HFFc6 (cell line): ENCODE measurements at regions not wholly inside any gene's neighbourhood (a gene's known extent, or its start where the extent isn't known, plus 50 kb on each side); places are given as distances from the start of the nearest gene placed in this dataset.

Experiments
- DNase-seq: peaks from one replicate; pipeline ENCODE4 v3.0.0-alpha.2; 2018
- H3K27ac Mint-ChIP-seq: 2 replicates; pipeline ENCODE4 v1.8.0; 2020; ENCODE audit warnings: mild to moderate bottlenecking, mixed read lengths
- H3K27me3 Mint-ChIP-seq: 2 replicates; pipeline ENCODE4 v1.8.0; 2021; ENCODE audit warnings: mild to moderate bottlenecking, moderate library complexity, mixed read lengths; ENCODE audit not compliant: insufficient read depth
- H3K36me3 Mint-ChIP-seq: 2 replicates; pipeline ENCODE4 v1.8.0; 2021; ENCODE audit warnings: low read depth, mixed read lengths
- H3K4me1 Mint-ChIP-seq: 2 replicates; pipeline ENCODE4 v1.8.0; 2020; ENCODE audit warnings: low read depth, mixed read lengths
- H3K4me3 Mint-ChIP-seq: 2 replicates; pipeline ENCODE4 v1.8.0; 2020; ENCODE audit warnings: mild to moderate bottlenecking, moderate library complexity, mixed read lengths
- H3K9me3 Mint-ChIP-seq: 2 replicates; pipeline ENCODE4 v1.8.0; 2020; ENCODE audit warnings: mild to moderate bottlenecking, mixed read lengths
- CTCF ChIP-seq: fragments of 200-600 bp; sonication (generic); IDR thresholded peaks from 2 replicates; pipeline ENCODE4 v1.5.0; 2021; ENCODE audit warnings: antibody characterized with exemption, mild to moderate bottlenecking

- no peak for TF ChIP-seq CTCF
- Mint-ChIP-seq H3K27ac (no peak overlapping the region), H3K9me3 (no peaks in the 10 kb centered on the region), H3K27me3 (peaks cover 5% of the 10 kb centered on the region; the same call in 1 of the 2 replicates), H3K4me1 (no peaks in the 10 kb centered on the region), H3K4me3 (no peak overlapping the region), H3K36me3 (no peaks in the 10 kb centered on the region)
- no peak for DNase-seq
Observed at GRCh38 chr7:115831371-115831770, 199.2 kb downstream of the TFEC start.

GRCh38 chr7:115827305-115828045 lies 203.1 kb downstream of the TFEC start:
- no peak for DNase-seq
- H3K9me3 Mint-ChIP-seq = no peaks in the 10 kb centered on the region
- no peak for TF ChIP-seq CTCF
- no peak overlapping the region for H3K27ac Mint-ChIP-seq
- H3K4me3 Mint-ChIP-seq = no peak overlapping the region
- no peaks in the 10 kb centered on the region for H3K36me3 Mint-ChIP-seq
- peaks cover 7% of the 10 kb centered on the region; the same call in 1 of the 2 replicates for H3K4me1 Mint-ChIP-seq
- no peaks in the 10 kb centered on the region; the same call in 1 of the 2 replicates for H3K27me3 Mint-ChIP-seq

- DNase-seq = no peak
- H3K9me3 Mint-ChIP-seq = no peaks in the 10 kb centered on the region
- no peaks in the 10 kb centered on the region for H3K36me3 Mint-ChIP-seq
- H3K4me3 Mint-ChIP-seq = no peak overlapping the region
- no peaks in the 10 kb centered on the region; the same call in 1 of the 2 replicates for H3K27me3 Mint-ChIP-seq
- no peak overlapping the region for H3K27ac Mint-ChIP-seq
- no peak for TF ChIP-seq CTCF
- H3K4me1 Mint-ChIP-seq = peaks cover 7% of the 10 kb centered on the region; the same call in 1 of the 2 replicates
Observed at GRCh38 chr7:115825456-115826115, 205.0 kb downstream of the TFEC start.

GRCh38 chr7:115822801-115823200 lies 207.8 kb downstream of the TFEC start:
- H3K4me3 Mint-ChIP-seq = no peak overlapping the region
- DNase-seq = no peak
- H3K9me3 Mint-ChIP-seq = no peaks in the 10 kb centered on the region
- no peaks in the 10 kb centered on the region for H3K27me3 Mint-ChIP-seq
- TF ChIP-seq CTCF = no peak
- peaks cover 7% of the 10 kb centered on the region; the same call in 1 of the 2 replicates for H3K4me1 Mint-ChIP-seq
- no peaks in the 10 kb centered on the region for H3K36me3 Mint-ChIP-seq
- no peak overlapping the region for H3K27ac Mint-ChIP-seq

GRCh38 chr7:115822380-115822779 lies 208.2 kb downstream of the TFEC start:
- no peaks in the 10 kb centered on the region for H3K36me3 Mint-ChIP-seq
- no peaks in the 10 kb centered on the region for H3K27me3 Mint-ChIP-seq
- no peak overlapping the region for H3K27ac Mint-ChIP-seq
- peaks cover 7% of the 10 kb centered on the region; the same call in 1 of the 2 replicates for H3K4me1 Mint-ChIP-seq
- no peak overlapping the region for H3K4me3 Mint-ChIP-seq
- no peak for TF ChIP-seq CTCF
- no peak for DNase-seq
- no peaks in the 10 kb centered on the region for H3K9me3 Mint-ChIP-seq
